Nephron progenitor cell (in vitro differentiated cells): ENCODE measurements at regions not wholly inside any gene's neighbourhood (a gene's known extent, or its start where the extent isn't known, plus 50 kb on each side); places are given as distances from the start of the nearest gene placed in this dataset.

Source experiments
- DNase-seq: peaks from one replicate; pipeline ENCODE4 v3.0.0; 2021
- H3K27ac Mint-ChIP-seq: 2 replicates; pipeline ENCODE4 v1.8.0; 2021; ENCODE audit warnings: mild to moderate bottlenecking, moderate library complexity, mixed read lengths
- H3K27me3 Mint-ChIP-seq: 2 replicates; pipeline ENCODE4 v1.8.0; 2021; ENCODE audit warnings: mild to moderate bottlenecking, low read depth, mixed read lengths; ENCODE audit not compliant: poor library complexity
- H3K36me3 Mint-ChIP-seq: 2 replicates; pipeline ENCODE4 v1.8.0; 2021; ENCODE audit warnings: low read depth, mixed read lengths
- H3K4me1 Mint-ChIP-seq: 2 replicates; pipeline ENCODE4 v1.8.0; 2021; ENCODE audit warnings: mixed read lengths
- H3K4me3 Mint-ChIP-seq: 2 replicates; pipeline ENCODE4 v1.8.0; 2021; ENCODE audit warnings: mild to moderate bottlenecking, moderate library complexity, mixed read lengths
- H3K9me3 Mint-ChIP-seq: 2 replicates; pipeline ENCODE4 v1.8.0; 2021; ENCODE audit warnings: mild to moderate bottlenecking, moderate library complexity, mixed read lengths
- CTCF ChIP-seq: fragments of 200-600 bp; sonication (generic); IDR thresholded peaks from 2 replicates; pipeline ENCODE4 v1.5.0; 2021; ENCODE audit warnings: antibody characterized with exemption

DNA sequence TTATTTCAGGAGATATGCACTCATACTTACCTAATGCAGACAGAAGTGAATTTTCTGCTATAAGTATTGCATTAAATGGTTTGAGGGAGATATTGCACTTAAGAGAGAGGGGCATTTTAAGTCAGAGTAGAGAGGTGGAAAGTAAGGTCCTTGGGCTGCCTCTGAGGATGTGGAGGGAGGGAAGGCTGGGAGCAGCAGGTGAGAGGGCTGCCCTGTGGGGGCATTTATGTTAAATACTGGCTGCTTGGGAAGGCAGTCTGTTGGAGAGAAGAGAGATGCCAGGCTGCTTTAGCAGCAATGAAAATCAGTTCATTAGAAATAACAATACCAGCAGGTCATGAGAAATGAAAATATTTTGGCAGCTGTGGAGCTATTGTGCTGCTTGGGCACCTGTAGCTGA lies 576.2 kb upstream of the HS6ST1 start:
- Mint-ChIP-seq H3K27me3 (peaks cover 4% of the 10 kb centered on the region), H3K4me3 (no peak overlapping the region), H3K9me3 (peaks cover 11% of the 10 kb centered on the region), H3K27ac (no peak overlapping the region), H3K36me3 (no peaks in the 10 kb centered on the region), H3K4me1 (no peaks in the 10 kb centered on the region)
- DNase-seq: no peak
- no peak for TF ChIP-seq CTCF

DNA sequence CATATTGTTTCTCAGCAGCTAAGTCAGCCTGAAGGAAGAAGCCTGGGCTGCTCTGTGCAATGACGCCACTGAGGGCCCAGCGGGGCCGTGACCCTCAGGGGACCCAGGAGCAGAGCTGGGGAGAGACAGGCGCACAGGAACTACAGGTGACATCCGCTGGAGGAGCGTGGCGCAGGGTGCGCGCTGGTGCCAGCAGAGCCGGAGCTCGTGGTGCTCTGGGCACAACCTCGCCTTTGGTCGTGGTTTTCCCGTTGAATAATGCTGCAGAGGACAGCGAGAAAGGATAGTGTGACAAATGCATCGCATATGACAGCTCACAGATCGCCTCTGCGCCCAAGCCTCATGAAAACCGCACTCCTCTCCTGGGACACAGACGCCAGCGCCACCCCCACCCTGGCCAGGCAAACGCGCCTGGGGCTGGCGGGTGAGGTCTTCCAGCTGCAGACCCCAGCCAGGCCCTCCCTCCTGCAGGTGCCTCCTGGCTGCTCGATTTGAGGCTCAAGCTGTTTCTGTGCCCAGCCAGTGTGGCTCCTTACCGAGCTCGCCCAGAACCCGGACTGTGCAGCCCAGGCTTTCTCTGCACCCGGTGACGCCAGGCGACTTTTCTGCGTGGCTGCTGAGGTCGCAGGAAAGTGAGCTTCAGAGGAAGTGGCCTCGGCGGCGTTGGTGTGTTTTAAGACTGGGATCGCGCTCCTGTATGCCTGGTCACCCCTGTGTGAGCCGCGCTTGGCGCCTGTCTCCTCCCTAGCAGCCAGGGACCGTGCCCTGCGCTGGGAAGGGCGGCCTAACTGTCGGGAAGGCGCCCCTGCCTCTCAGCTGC lies 583.1 kb upstream of the HS6ST1 start:
- no peak for TF ChIP-seq CTCF
- Mint-ChIP-seq H3K4me3 (no peak overlapping the region), H3K36me3 (no peaks in the 10 kb centered on the region), H3K4me1 (no peaks in the 10 kb centered on the region), H3K27me3 (peaks cover 9% of the 10 kb centered on the region), H3K27ac (no peak overlapping the region), H3K9me3 (peaks cover 36% of the 10 kb centered on the region)
- no peak for DNase-seq

- H3K4me1 Mint-ChIP-seq: no peaks in the 10 kb centered on the region
- H3K9me3 Mint-ChIP-seq: peaks cover 41% of the 10 kb centered on the region
- H3K36me3 Mint-ChIP-seq: no peaks in the 10 kb centered on the region
- peaks cover 10% of the 10 kb centered on the region for H3K27me3 Mint-ChIP-seq
- DNase-seq: no peak
- TF ChIP-seq CTCF: no peak
- no peak overlapping the region for H3K4me3 Mint-ChIP-seq
- H3K27ac Mint-ChIP-seq: no peak overlapping the region
Observed at GRCh38 chr2:128903637-128904036, 585.0 kb upstream of the HS6ST1 start.

- peaks cover 4% of the 10 kb centered on the region for H3K27me3 Mint-ChIP-seq
- TF ChIP-seq CTCF: no peak
- H3K4me1 Mint-ChIP-seq: no peaks in the 10 kb centered on the region
- H3K36me3 Mint-ChIP-seq: no peaks in the 10 kb centered on the region
- no peak for DNase-seq
- H3K9me3 Mint-ChIP-seq: peaks cover 27% of the 10 kb centered on the region
- no peak overlapping the region for H3K4me3 Mint-ChIP-seq
- no peak overlapping the region for H3K27ac Mint-ChIP-seq
Observed at GRCh38 chr2:128911276-128911675, 592.6 kb upstream of the HS6ST1 start.

DNA sequence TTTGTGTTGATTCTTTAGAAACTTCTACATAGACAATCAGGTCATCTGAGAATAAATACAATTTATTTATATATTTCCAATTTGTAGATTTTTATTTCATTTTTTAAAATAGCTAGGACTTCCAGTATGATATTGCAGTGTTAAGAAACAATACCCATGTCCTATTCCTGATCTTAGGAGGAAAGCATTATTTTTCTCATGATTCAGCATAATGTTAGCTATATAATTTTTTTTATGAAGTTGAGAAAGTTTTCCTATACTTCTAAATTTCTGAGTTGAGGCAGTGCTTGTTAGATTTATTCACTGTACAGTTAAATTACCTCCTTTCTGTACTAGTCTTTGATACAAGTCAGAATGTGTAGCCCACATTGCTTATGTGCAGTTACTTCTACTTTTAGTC lies 595.7 kb upstream of the HS6ST1 start:
- no peaks in the 10 kb centered on the region for H3K27me3 Mint-ChIP-seq
- no peak for DNase-seq
- H3K9me3 Mint-ChIP-seq: peaks cover 33% of the 10 kb centered on the region
- TF ChIP-seq CTCF: no peak
- H3K4me1 Mint-ChIP-seq: no peaks in the 10 kb centered on the region
- no peak overlapping the region for H3K27ac Mint-ChIP-seq
- H3K36me3 Mint-ChIP-seq: no peaks in the 10 kb centered on the region
- H3K4me3 Mint-ChIP-seq: no peak overlapping the region

DNA sequence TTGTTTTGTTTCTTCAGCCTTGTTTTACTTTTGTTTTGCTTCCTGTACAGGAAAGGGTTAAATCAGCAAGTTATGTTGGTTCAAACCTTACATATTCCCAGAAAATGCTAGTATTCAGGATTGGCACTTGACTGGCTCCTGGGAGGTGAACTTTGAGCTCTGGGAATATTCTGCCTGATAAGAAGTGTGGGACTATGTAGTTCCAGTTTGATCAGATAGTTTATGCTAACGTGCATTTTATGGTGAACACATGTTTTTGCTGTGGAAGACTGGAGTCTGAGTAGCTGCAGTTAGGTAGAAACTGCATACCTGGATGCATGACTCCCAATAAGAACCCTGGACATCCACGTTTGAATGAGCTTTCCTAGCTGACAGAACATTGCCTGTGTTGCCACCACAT lies 603.1 kb upstream of the HS6ST1 start:
- no peaks in the 10 kb centered on the region for H3K36me3 Mint-ChIP-seq
- H3K9me3 Mint-ChIP-seq: peaks cover 18% of the 10 kb centered on the region
- no peaks in the 10 kb centered on the region for H3K4me1 Mint-ChIP-seq
- no peaks in the 10 kb centered on the region for H3K27me3 Mint-ChIP-seq
- H3K4me3 Mint-ChIP-seq: no peak overlapping the region
- TF ChIP-seq CTCF: no peak
- H3K27ac Mint-ChIP-seq: no peak overlapping the region
- no peak for DNase-seq
